Stomach (tissue), 4 donors: ENCODE measurements at regions not wholly inside any gene's neighbourhood (a gene's known extent, or its start where the extent isn't known, plus 50 kb on each side); places are given as distances from the start of the nearest gene placed in this dataset.

ENCODE experiments used
- EP300 ChIP-seq: sonication (generic); formaldehyde crosslinking; IDR thresholded peaks from one replicate; pipeline ENCODE4 v1.6.1; 2017; ENCODE audit warnings: antibody characterized with exemption
- TF ChIP-seq, protein P1 (sequence below), 7 experiments: fragments of 450-650 bp in 4 of 7; fragments of 200-600 bp in 3 of 7; sonication (generic) in 3 of 7; IDR thresholded peaks; one replicate each; pipeline ENCODE4 v1.5.1; 2016 to 2019; ENCODE audit warnings: antibody characterized with exemption in 7 of 7, control low read depth in 2 of 7, mild to moderate bottlenecking in 1 of 7

DNA sequence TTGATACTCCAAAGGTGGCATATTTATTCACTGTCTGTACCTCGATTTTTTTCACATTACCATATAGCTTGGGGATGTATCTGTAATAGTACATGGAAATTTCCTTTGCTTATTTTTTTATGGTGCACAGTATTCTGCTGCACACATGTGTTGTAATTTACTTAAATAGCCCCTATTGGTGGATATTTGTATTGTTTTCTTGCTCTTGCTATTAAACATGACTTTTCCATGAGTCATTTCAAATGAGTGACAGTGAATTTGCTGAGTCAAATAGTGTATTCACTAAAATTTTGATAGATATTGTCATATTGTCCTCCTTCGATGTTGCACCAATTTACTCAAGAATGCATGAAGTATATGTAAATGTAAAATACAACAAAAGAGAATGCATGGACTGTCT lies 122.7 kb upstream of the STEAP4 start:
- TF ChIP-seq, protein P1, sequence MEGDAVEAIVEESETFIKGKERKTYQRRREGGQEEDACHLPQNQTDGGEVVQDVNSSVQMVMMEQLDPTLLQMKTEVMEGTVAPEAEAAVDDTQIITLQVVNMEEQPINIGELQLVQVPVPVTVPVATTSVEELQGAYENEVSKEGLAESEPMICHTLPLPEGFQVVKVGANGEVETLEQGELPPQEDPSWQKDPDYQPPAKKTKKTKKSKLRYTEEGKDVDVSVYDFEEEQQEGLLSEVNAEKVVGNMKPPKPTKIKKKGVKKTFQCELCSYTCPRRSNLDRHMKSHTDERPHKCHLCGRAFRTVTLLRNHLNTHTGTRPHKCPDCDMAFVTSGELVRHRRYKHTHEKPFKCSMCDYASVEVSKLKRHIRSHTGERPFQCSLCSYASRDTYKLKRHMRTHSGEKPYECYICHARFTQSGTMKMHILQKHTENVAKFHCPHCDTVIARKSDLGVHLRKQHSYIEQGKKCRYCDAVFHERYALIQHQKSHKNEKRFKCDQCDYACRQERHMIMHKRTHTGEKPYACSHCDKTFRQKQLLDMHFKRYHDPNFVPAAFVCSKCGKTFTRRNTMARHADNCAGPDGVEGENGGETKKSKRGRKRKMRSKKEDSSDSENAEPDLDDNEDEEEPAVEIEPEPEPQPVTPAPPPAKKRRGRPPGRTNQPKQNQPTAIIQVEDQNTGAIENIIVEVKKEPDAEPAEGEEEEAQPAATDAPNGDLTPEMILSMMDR (IDR thresholded peaks at IDR 0.05): no peak
- no peak for TF ChIP-seq EP300
